ENCODE measurements at regions not wholly inside any gene's neighbourhood (a gene's known extent, or its start where the extent isn't known, plus 50 kb on each side); places are given as distances from the start of the nearest gene placed in this dataset.

DNA sequence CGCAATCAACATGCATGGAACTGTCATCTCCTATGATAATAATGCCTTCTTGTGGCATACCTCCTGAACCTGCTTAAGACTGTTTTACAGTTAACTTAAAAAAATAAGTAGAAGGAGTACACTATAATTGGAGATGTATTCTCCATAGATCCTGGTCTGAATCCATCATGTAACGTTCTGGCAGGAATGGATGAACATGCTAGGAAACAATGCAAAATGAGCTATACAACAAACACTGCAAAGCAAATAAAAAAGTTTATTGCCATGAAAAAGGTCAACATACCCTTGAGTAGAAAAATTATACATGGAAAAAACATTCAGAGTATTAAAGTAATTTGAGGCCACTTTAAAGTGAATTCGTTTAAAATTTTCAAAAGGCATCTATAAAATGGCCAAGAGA is 71.5 kb upstream of the SCN7A start:
- no peak overlapping the region for H3K4ac ChIP-seq (ENCODE audit: low read depth, low read length)
- H4K8ac ChIP-seq (ENCODE audit: low read depth, low read length), result no peak overlapping the region
- no peak overlapping the region for H3K4me3 ChIP-seq (ENCODE audit: low read length)
- H3K36me3 ChIP-seq (ENCODE audit: control insufficient read depth, insufficient read depth, low read length), result no peaks in the 10 kb centered on the region
- H3K27ac ChIP-seq (ENCODE audit: low read depth, low read length), result no peak overlapping the region
- H2AK5ac ChIP-seq (ENCODE audit: low read length), result no peak overlapping the region
- no peak overlapping the region for H4K5ac ChIP-seq (ENCODE audit: low read length)
- no peak overlapping the region for H2BK5ac ChIP-seq (ENCODE audit: low read length)
- no peak overlapping the region for H2BK120ac ChIP-seq (ENCODE audit: low read depth, low read length)
- H3K4me1 ChIP-seq (ENCODE audit: control insufficient read depth, low read depth, low read length), result no peaks in the 10 kb centered on the region
- H2BK15ac ChIP-seq (replicated peaks; ENCODE audit: low read depth), result no peak overlapping the region
- no peaks in the 10 kb centered on the region for H3K79me2 ChIP-seq (ENCODE audit: control insufficient read depth, insufficient read depth, low read length)
- H3K27me3 ChIP-seq (ENCODE audit: insufficient read depth, low read length, poor library complexity), result no peaks in the 10 kb centered on the region
- no peak overlapping the region for H3K56ac ChIP-seq (ENCODE audit: low read length)
- H3K18ac ChIP-seq (ENCODE audit: low read length), result no peak overlapping the region
- no peaks in the 10 kb centered on the region for H3K79me1 ChIP-seq (ENCODE audit: low read length)
- WGBS (ENCODE audit: extremely low coverage, insufficient coverage, low lambda C conversion rate), result no CpG with 5 or more reads among the region's 3 CpGs
- no peak for DNase-seq
- H3K23ac ChIP-seq (ENCODE audit: low read length), result no peak overlapping the region
- H3K4me2 ChIP-seq (ENCODE audit: low read length), result no peak overlapping the region
- H3K9ac ChIP-seq (ENCODE audit: low read length), result no peak overlapping the region

DNA sequence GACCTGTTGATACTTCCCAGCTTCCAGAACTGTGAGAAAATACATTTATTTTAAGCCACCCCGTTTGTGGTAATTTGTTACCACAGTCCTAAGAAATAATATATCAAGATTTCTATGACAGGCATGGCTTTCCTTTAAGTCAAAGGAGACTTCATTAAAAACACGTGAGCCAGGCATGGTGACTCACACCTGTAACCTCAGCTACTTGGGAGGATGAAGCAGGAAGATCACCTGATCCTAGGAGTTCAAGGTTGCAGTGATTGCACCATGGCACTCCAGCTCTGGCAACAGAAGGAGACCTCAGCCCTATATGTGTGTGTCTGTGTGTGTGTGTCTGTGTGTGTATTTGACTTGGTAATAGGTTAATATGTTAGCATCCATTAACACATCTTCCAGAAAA is 69.8 kb upstream of the SCN7A start:
- no peak overlapping the region for H4K5ac ChIP-seq (ENCODE audit: low read length)
- H3K27me3 ChIP-seq (ENCODE audit: insufficient read depth, low read length, poor library complexity), result no peaks in the 10 kb centered on the region
- no peaks in the 10 kb centered on the region for H3K4me1 ChIP-seq (ENCODE audit: control insufficient read depth, low read depth, low read length)
- H3K56ac ChIP-seq (ENCODE audit: low read length), result no peak overlapping the region
- no peak overlapping the region for H3K4me3 ChIP-seq (ENCODE audit: low read length)
- no peak overlapping the region for H2AK5ac ChIP-seq (ENCODE audit: low read length)
- no peak overlapping the region for H3K9ac ChIP-seq (ENCODE audit: low read length)
- no peaks in the 10 kb centered on the region for H3K36me3 ChIP-seq (ENCODE audit: control insufficient read depth, insufficient read depth, low read length)
- no peak overlapping the region for H4K8ac ChIP-seq (ENCODE audit: low read depth, low read length)
- no peak overlapping the region for H3K4me2 ChIP-seq (ENCODE audit: low read length)
- H2BK15ac ChIP-seq (replicated peaks; ENCODE audit: low read depth), result no peak overlapping the region
- no peak overlapping the region for H3K4ac ChIP-seq (ENCODE audit: low read depth, low read length)
- H3K79me2 ChIP-seq (ENCODE audit: control insufficient read depth, insufficient read depth, low read length), result no peaks in the 10 kb centered on the region
- no peak overlapping the region for H2BK5ac ChIP-seq (ENCODE audit: low read length)
- no peak for DNase-seq
- no peak overlapping the region for H3K18ac ChIP-seq (ENCODE audit: low read length)
- H3K79me1 ChIP-seq (ENCODE audit: low read length), result no peaks in the 10 kb centered on the region
- no peak overlapping the region for H3K27ac ChIP-seq (ENCODE audit: low read depth, low read length)
- no peak overlapping the region for H2BK120ac ChIP-seq (ENCODE audit: low read depth, low read length)
- no CpG with 5 or more reads among the region's 2 CpGs for WGBS (ENCODE audit: extremely low coverage, insufficient coverage, low lambda C conversion rate)
- H3K23ac ChIP-seq (ENCODE audit: low read length), result no peak overlapping the region

DNA sequence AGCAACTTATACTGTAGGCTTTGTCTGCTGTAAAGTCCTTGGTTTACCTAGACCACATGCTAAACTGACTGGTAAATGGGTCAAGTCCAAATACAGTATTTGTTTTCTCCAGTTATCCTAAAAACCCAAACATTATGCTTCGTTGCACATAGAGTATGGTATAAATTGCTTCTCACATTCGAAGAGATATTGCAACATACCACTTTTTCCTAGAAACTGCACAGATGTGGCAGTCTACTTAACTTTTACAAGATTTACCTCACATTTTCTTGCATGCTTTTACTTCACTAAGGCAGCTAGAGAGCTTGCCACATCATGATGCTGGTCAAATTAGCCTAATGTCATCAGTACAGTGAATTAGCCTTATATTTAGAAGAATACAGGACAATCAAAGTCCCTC is 66.0 kb upstream of the SCN7A start:
- WGBS (ENCODE audit: extremely low coverage, insufficient coverage, low lambda C conversion rate), result no CpG with 5 or more reads among the region's 2 CpGs
- Histone ChIP-seq H2BK120ac (ENCODE audit: low read depth, low read length) (no peak overlapping the region), H3K56ac (ENCODE audit: low read length) (no peak overlapping the region), H3K18ac (ENCODE audit: low read length) (no peak overlapping the region), H3K9ac (ENCODE audit: low read length) (no peak overlapping the region), H3K4me1 (ENCODE audit: control insufficient read depth, low read depth, low read length) (no peaks in the 10 kb centered on the region), H3K4me3 (ENCODE audit: low read length) (no peak overlapping the region), H4K5ac (ENCODE audit: low read length) (no peak overlapping the region), H3K79me2 (ENCODE audit: control insufficient read depth, insufficient read depth, low read length) (no peaks in the 10 kb centered on the region), H3K4me2 (ENCODE audit: low read length) (no peak overlapping the region), H3K23ac (ENCODE audit: low read length) (no peak overlapping the region), H2BK5ac (ENCODE audit: low read length) (no peak overlapping the region), H3K27me3 (ENCODE audit: insufficient read depth, low read length, poor library complexity) (no peaks in the 10 kb centered on the region), H3K79me1 (ENCODE audit: low read length) (no peaks in the 10 kb centered on the region), H3K4ac (ENCODE audit: low read depth, low read length) (no peak overlapping the region), H3K27ac (ENCODE audit: low read depth, low read length) (no peak overlapping the region), H3K36me3 (ENCODE audit: control insufficient read depth, insufficient read depth, low read length) (no peaks in the 10 kb centered on the region), H2BK15ac (replicated peaks; ENCODE audit: low read depth) (no peak overlapping the region), H2AK5ac (ENCODE audit: low read length) (no peak overlapping the region), H4K8ac (ENCODE audit: low read depth, low read length) (no peak overlapping the region)
- DNase-seq, result no peak

DNA sequence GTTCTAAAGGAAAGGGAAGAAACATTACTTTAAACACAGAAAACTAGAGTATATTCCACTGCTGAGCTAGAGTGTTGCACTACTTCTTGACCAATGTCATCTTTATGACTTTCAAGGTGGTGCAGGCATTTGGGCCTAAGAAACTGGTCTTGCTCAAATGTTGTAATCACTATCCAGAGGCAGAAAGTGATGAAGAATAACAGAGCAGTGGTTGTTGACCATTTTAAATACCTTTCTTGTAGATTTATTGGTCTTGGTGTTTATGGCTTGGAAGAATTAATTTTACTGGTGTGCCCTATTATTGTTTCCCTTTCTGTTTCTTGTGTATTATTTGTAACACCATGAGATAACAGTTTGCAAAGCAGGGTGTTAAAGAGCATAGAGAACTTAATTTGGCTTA is 56.9 kb upstream of the SCN7A start:
- Histone ChIP-seq H3K27ac (ENCODE audit: low read depth, low read length) (no peak overlapping the region), H2AK5ac (ENCODE audit: low read length) (no peak overlapping the region), H4K5ac (ENCODE audit: low read length) (no peak overlapping the region), H3K4ac (ENCODE audit: low read depth, low read length) (no peak overlapping the region), H2BK5ac (ENCODE audit: low read length) (no peak overlapping the region), H3K36me3 (ENCODE audit: control insufficient read depth, insufficient read depth, low read length) (no peaks in the 10 kb centered on the region), H3K23ac (ENCODE audit: low read length) (no peak overlapping the region), H3K9ac (ENCODE audit: low read length) (no peak overlapping the region), H3K79me2 (ENCODE audit: control insufficient read depth, insufficient read depth, low read length) (no peaks in the 10 kb centered on the region), H3K79me1 (ENCODE audit: low read length) (no peaks in the 10 kb centered on the region), H4K8ac (ENCODE audit: low read depth, low read length) (no peak overlapping the region), H2BK15ac (replicated peaks; ENCODE audit: low read depth) (no peak overlapping the region), H3K27me3 (ENCODE audit: insufficient read depth, low read length, poor library complexity) (no peaks in the 10 kb centered on the region), H3K4me2 (ENCODE audit: low read length) (no peak overlapping the region), H2BK120ac (ENCODE audit: low read depth, low read length) (no peak overlapping the region), H3K4me1 (ENCODE audit: control insufficient read depth, low read depth, low read length) (no peaks in the 10 kb centered on the region), H3K4me3 (ENCODE audit: low read length) (no peak overlapping the region), H3K18ac (ENCODE audit: low read length) (no peak overlapping the region), H3K56ac (ENCODE audit: low read length) (no peak overlapping the region)
- DNase-seq, result no peak

DNA sequence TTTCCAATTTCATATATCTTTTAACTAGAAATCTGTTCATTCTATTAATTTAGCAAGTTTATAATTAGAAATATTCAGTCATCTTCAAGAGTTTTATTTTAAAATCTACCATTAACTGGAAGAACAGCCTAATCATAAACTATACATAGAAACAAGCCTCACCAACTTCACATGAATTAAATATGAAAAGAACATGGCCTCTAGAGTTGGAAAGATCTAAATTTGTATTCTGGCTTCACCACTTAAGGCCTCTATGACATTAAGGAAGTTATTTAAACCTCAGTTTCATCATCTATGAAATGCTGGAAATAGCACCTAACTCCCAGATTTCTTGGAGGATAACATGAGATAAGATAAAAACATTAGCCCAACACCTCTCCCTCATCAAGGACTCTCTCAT is 51.4 kb upstream of the SCN7A start:
- Histone ChIP-seq H3K9ac (ENCODE audit: low read length) (no peak overlapping the region), H3K27me3 (ENCODE audit: insufficient read depth, low read length, poor library complexity) (no peaks in the 10 kb centered on the region), H3K36me3 (ENCODE audit: control insufficient read depth, insufficient read depth, low read length) (no peaks in the 10 kb centered on the region), H3K56ac (ENCODE audit: low read length) (no peak overlapping the region), H2BK120ac (ENCODE audit: low read depth, low read length) (no peak overlapping the region), H3K4me3 (ENCODE audit: low read length) (no peak overlapping the region), H3K79me1 (ENCODE audit: low read length) (no peaks in the 10 kb centered on the region), H3K4ac (ENCODE audit: low read depth, low read length) (no peak overlapping the region), H3K18ac (ENCODE audit: low read length) (no peak overlapping the region), H3K23ac (ENCODE audit: low read length) (no peak overlapping the region), H2AK5ac (ENCODE audit: low read length) (no peak overlapping the region), H3K79me2 (ENCODE audit: control insufficient read depth, insufficient read depth, low read length) (no peaks in the 10 kb centered on the region), H4K8ac (ENCODE audit: low read depth, low read length) (no peak overlapping the region), H4K5ac (ENCODE audit: low read length) (no peak overlapping the region), H3K27ac (ENCODE audit: low read depth, low read length) (no peak overlapping the region), H2BK5ac (ENCODE audit: low read length) (no peak overlapping the region), H2BK15ac (replicated peaks; ENCODE audit: low read depth) (no peak overlapping the region), H3K4me1 (ENCODE audit: control insufficient read depth, low read depth, low read length) (no peaks in the 10 kb centered on the region), H3K4me2 (ENCODE audit: low read length) (no peak overlapping the region)
- no peak for DNase-seq
